ENCODE measurements at regions not wholly inside any gene's neighbourhood (a gene's known extent, or its start where the extent isn't known, plus 50 kb on each side); places are given as distances from the start of the nearest gene placed in this dataset.

- TF ChIP-seq, protein P1, sequence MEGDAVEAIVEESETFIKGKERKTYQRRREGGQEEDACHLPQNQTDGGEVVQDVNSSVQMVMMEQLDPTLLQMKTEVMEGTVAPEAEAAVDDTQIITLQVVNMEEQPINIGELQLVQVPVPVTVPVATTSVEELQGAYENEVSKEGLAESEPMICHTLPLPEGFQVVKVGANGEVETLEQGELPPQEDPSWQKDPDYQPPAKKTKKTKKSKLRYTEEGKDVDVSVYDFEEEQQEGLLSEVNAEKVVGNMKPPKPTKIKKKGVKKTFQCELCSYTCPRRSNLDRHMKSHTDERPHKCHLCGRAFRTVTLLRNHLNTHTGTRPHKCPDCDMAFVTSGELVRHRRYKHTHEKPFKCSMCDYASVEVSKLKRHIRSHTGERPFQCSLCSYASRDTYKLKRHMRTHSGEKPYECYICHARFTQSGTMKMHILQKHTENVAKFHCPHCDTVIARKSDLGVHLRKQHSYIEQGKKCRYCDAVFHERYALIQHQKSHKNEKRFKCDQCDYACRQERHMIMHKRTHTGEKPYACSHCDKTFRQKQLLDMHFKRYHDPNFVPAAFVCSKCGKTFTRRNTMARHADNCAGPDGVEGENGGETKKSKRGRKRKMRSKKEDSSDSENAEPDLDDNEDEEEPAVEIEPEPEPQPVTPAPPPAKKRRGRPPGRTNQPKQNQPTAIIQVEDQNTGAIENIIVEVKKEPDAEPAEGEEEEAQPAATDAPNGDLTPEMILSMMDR (IDR thresholded peaks at IDR 0.05): peak; percentile 76
- TF ChIP-seq REST (IDR thresholded peaks at IDR 0.05; ENCODE audit: insufficient read depth in 1 of 2, low read depth in 2 of 2, low read length in 1 of 2): no peak
Measured at GRCh38 chr13:24997367-24997967, 98.5 kb upstream of the PABPC3 start.
